BJ (cell line): ENCODE measurements at regions not wholly inside any gene's neighbourhood (a gene's known extent, or its start where the extent isn't known, plus 50 kb on each side); places are given as distances from the start of the nearest gene placed in this dataset.

Experiments used
- CTCF ChIA-PET: fragments of 350-600 bp; formaldehyde crosslinking; extraction: SDS; loops from one replicate; lab custom pipeline; 2021; ENCODE audit warnings: antibody characterized with exemption, inconsistent platforms; lab: Yijun Ruan, JAX
- POLR2A ChIA-PET: fragments of 300-600 bp; sonication (Branson Sonifier 250); formaldehyde crosslinking; extraction: SDS; loops from one replicate; lab custom pipeline; 2021; ENCODE audit warnings: antibody characterized with exemption; lab: Charles Lee
- DNase-seq: peaks from one replicate; pipeline ENCODE4 v3.0.0-alpha.2; 2011; ENCODE audit warnings: low read depth
- H3K27me3 ChIP-seq: 2 replicates; pipeline ENCODE4 v1.6.0; 2011; ENCODE audit warnings: low read length; ENCODE audit not compliant: control insufficient read depth, insufficient read depth
- H3K36me3 ChIP-seq: 2 replicates; pipeline ENCODE4 v1.5.1; 2011; ENCODE audit warnings: low read length; ENCODE audit not compliant: control insufficient read depth, insufficient read depth
- H3K4me3 ChIP-seq: 2 replicates; pipeline ENCODE4 v1.5.1; 2011; ENCODE audit warnings: low read depth, mild to moderate bottlenecking, control low read depth, low read length
- CTCF ChIP-seq: IDR thresholded peaks from 2 replicates; pipeline ENCODE4 v1.5.1; 2011; ENCODE audit warnings: low read depth, mild to moderate bottlenecking, control low read depth, inconsistent platforms, low read length, moderate library complexity; ENCODE audit not compliant: insufficient read depth

DNA sequence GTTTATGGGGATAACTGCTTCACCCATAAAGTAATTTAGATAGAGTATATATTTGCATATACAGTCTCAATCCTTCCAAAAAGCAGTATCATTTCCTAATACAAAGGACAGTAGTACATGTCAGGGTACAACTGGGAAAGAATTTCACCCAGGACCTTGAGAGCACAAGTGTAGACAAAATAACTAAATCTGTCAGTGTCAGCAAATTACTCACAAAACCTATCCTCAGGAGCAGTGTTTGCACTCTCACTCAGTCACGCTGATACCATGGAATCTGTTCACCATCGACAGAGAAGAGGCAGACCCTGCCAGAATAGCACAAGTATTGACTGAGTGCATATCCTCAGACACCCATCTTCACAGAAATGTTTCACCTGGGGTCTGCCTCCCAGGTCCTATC lies 554.7 kb upstream of the PHF14 start:
- DNase-seq = no peak
- ChIA-PET CTCF (no interaction called here), POLR2A (no interaction called here)
- no peak for TF ChIP-seq CTCF
- Histone ChIP-seq H3K27me3 (no peaks in the 10 kb centered on the region), H3K4me3 (no peak overlapping the region), H3K36me3 (no peaks in the 10 kb centered on the region)

DNA sequence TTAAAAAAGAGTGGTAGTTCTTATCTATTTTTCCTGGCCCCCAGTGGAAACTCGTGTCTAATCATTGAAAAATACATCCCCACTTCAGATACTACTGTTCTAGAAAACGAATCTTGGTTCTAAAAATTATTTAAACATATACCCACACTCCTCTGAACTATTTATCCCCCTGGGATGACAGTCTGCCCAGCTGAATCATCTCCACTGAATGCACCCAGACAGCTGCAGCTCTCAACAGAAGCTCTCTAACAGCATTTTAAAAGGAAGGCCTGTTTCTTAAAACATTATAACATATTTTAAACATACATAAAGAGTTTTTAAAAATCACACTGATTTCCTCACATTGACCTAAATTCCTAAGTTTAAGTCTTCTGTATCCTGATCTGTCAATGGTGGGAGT lies 544.6 kb upstream of the PHF14 start:
- POLR2A ChIA-PET = no interaction called here
- H3K4me3 ChIP-seq = no peak overlapping the region
- no peak for DNase-seq
- TF ChIP-seq CTCF = no peak
- no peaks in the 10 kb centered on the region for H3K36me3 ChIP-seq
- H3K27me3 ChIP-seq = no peaks in the 10 kb centered on the region
- CTCF ChIA-PET = no interaction called here

GRCh38 chr7:10429511-10429910 lies 544.2 kb upstream of the PHF14 start:
- Histone ChIP-seq H3K36me3 (no peaks in the 10 kb centered on the region), H3K27me3 (no peaks in the 10 kb centered on the region), H3K4me3 (no peak overlapping the region)
- POLR2A ChIA-PET = no interaction called here
- DNase-seq = no peak
- TF ChIP-seq CTCF = no peak
- CTCF ChIA-PET = no interaction called here

- DNase-seq = no peak
- ChIA-PET POLR2A (no interaction called here), CTCF (no interaction called here)
- TF ChIP-seq CTCF = no peak
- Histone ChIP-seq H3K4me3 (no peak overlapping the region), H3K36me3 (no peaks in the 10 kb centered on the region), H3K27me3 (no peaks in the 10 kb centered on the region)
These were observed 537.4 kb upstream of the PHF14 start for GRCh38 chr7:10436302-10436701.

DNA sequence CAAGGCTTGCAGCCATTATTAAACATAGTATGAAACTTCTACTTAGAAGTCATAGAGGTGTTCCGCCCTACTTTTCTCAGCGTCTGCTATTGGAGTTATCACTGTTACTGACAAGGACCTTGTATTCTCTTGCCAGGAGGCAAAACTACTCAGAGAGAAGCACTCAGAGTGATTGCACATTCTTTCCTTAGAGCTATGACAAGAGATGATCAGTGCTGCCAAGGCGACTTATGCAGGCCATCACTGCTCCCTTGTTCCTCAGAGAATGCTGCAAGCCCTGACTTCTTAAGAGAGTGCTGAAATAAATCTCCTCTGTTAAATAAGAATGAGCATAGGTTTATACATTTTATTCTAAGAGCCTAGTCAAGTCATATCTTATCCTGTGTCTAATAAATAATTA lies 534.6 kb upstream of the PHF14 start:
- ChIA-PET CTCF (no interaction called here), POLR2A (no interaction called here)

More for the DNA sequence above, 534.6 kb upstream of the PHF14 start:
- no peak for TF ChIP-seq CTCF
- Histone ChIP-seq H3K36me3 (no peaks in the 10 kb centered on the region), H3K27me3 (no peaks in the 10 kb centered on the region), H3K4me3 (no peak overlapping the region)
- DNase-seq = no peak
